ENCODE measurements at regions not wholly inside any gene's neighbourhood (a gene's known extent, or its start where the extent isn't known, plus 50 kb on each side); places are given as distances from the start of the nearest gene placed in this dataset.

- no peak for DNase-seq (ENCODE audit: low spot score)
- intact Hi-C loops (cut with DNase I), result no loop called here
Observed at GRCh38 chr4:26124753-26125321, 196.0 kb upstream of the RBPJ start.

- intact Hi-C loops (cut with DNase I), result no loop called here
- DNase-seq (ENCODE audit: low spot score), result no peak
Observed at GRCh38 chr4:26126143-26126718, 194.6 kb upstream of the RBPJ start.

- intact Hi-C loops (cut with DNase I), result no loop called here
- DNase-seq (ENCODE audit: low spot score), result no peak
Observed at GRCh38 chr4:26126994-26127393, 193.8 kb upstream of the RBPJ start.

- intact Hi-C loops (cut with DNase I), result no loop called here
- DNase-seq (ENCODE audit: low spot score), result no peak
Observed at GRCh38 chr4:26127851-26128337, 192.9 kb upstream of the RBPJ start.

- no peak for DNase-seq (ENCODE audit: low spot score)
- intact Hi-C loops (cut with DNase I), result no loop called here
Observed at GRCh38 chr4:26130173-26130572, 190.6 kb upstream of the RBPJ start.

- intact Hi-C loops (cut with DNase I), result no loop called here
- no peak for DNase-seq (ENCODE audit: low spot score)
Observed at GRCh38 chr4:26130841-26131432, 189.9 kb upstream of the RBPJ start.

GRCh38 chr4:26131711-26132110 is 189.1 kb upstream of the RBPJ start:
- intact Hi-C loops (cut with DNase I), result no loop called here
- DNase-seq (ENCODE audit: low spot score), result no peak

- no peak for DNase-seq (ENCODE audit: low spot score)
- intact Hi-C loops (cut with DNase I), result no loop called here
Observed at GRCh38 chr4:26132858-26133257, 188.0 kb upstream of the RBPJ start.

GRCh38 chr4:26133840-26134239 is 187.0 kb upstream of the RBPJ start:
- intact Hi-C loops (cut with DNase I), result no loop called here
- DNase-seq (ENCODE audit: low spot score), result no peak

- DNase-seq (ENCODE audit: low spot score), result no peak
- intact Hi-C loops (cut with DNase I), result no loop called here
Observed at GRCh38 chr4:26135331-26135730, 185.5 kb upstream of the RBPJ start.

GRCh38 chr4:26136615-26137014 is 184.2 kb upstream of the RBPJ start:
- intact Hi-C loops (cut with DNase I), result no loop called here
- DNase-seq (ENCODE audit: low spot score), result no peak

- intact Hi-C loops (cut with DNase I), result no loop called here
- no peak for DNase-seq (ENCODE audit: low spot score)
Observed at GRCh38 chr4:26137288-26137687, 183.5 kb upstream of the RBPJ start.

GRCh38 chr4:26139310-26139924 is 181.4 kb upstream of the RBPJ start:
- intact Hi-C loops (cut with DNase I), result no loop called here
- no peak for DNase-seq (ENCODE audit: low spot score)

GRCh38 chr4:26140150-26140898 is 180.5 kb upstream of the RBPJ start:
- DNase-seq (ENCODE audit: low spot score), result no peak
- intact Hi-C loops (cut with DNase I), result no loop called here

- DNase-seq (ENCODE audit: low spot score), result no peak
- intact Hi-C loops (cut with DNase I), result no loop called here
Observed at GRCh38 chr4:26141051-26141721, 179.6 kb upstream of the RBPJ start.

- DNase-seq (ENCODE audit: low spot score), result no peak
- intact Hi-C loops (cut with DNase I), result no loop called here
Observed at GRCh38 chr4:26141911-26142638, 178.7 kb upstream of the RBPJ start.

GRCh38 chr4:26144526-26145155 is 176.2 kb upstream of the RBPJ start:
- intact Hi-C loops (cut with DNase I), result no loop called here
- DNase-seq (ENCODE audit: low spot score), result no peak

- no peak for DNase-seq (ENCODE audit: low spot score)
- intact Hi-C loops (cut with DNase I), result no loop called here
Observed at GRCh38 chr4:26145212-26145611, 175.6 kb upstream of the RBPJ start.

GRCh38 chr4:26148927-26149326 is 171.9 kb upstream of the RBPJ start:
- no peak for DNase-seq (ENCODE audit: low spot score)
- intact Hi-C loops (cut with DNase I), result no loop called here

All from cardiac septum (tissue), 1 donor.